ENCODE measurements at regions not wholly inside any gene's neighbourhood (a gene's known extent, or its start where the extent isn't known, plus 50 kb on each side); places are given as distances from the start of the nearest gene placed in this dataset.

GRCh38 chr5:4662756-4663155 lies 477.4 kb upstream of the ADAMTS16 start (continued):
- no peak for TF ChIP-seq ETS1 (IDR thresholded peaks at IDR 0.05)
- TF ChIP-seq CTCF (conservative IDR thresholded peaks at IDR 0.05; ENCODE audit: low read depth in 2 of 2), result no peak
- TF ChIP-seq EZH2phosphoT487 (IDR thresholded peaks at IDR 0.05; ENCODE audit: unreplicated experiment), result no peak
- no peak for TF ChIP-seq CREB1 (CRISPR knock-in tag; IDR thresholded peaks at IDR 0.05; ENCODE audit: low read depth)
- TF ChIP-seq EZH2 (IDR thresholded peaks at IDR 0.05; ENCODE audit: low read depth, unreplicated experiment), result no peak

GRCh38 chr5:4665911-4666310 lies 474.2 kb upstream of the ADAMTS16 start:
- H3K36me3 ChIP-seq (ENCODE audit: insufficient read depth), result no peaks in the 10 kb centered on the region
- H3K4me3 ChIP-seq, result no peak overlapping the region
- no peak for ATAC-seq
- H3K79me2 ChIP-seq (replicated peaks; ENCODE audit: insufficient read depth), result no peaks in the 10 kb centered on the region
- H3K27me3 ChIP-seq (ENCODE audit: insufficient read depth), result no peaks in the 10 kb centered on the region
- Mint-ChIP-seq H3K36me3 (ENCODE audit: low read depth) (no peaks in the 10 kb centered on the region), H3K4me3 (no peak overlapping the region), H3K27me3 (ENCODE audit: insufficient read depth, low read depth, poor library complexity) (peaks cover 7% of the 10 kb centered on the region), H3K4me1 (no peaks in the 10 kb centered on the region), H3K27ac (no peak overlapping the region), H3K9me3 (no peaks in the 10 kb centered on the region; the same call in 2 of the 3 replicates)
- no peaks in the 10 kb centered on the region for H3K4me1 ChIP-seq (ENCODE audit: insufficient read depth)
- H2AFZ ChIP-seq, result no peak overlapping the region
- no peak for DNase-seq (ENCODE audit: low spot score)
- H3K9me2 ChIP-seq (ENCODE audit: insufficient read depth), result 0 out of 2 replicates have a peak, but pooled peaks cover 3% of the 10 kb centered on the region
- no peak overlapping the region for H3K27ac ChIP-seq (ENCODE audit: low read depth)
- no peaks in the 10 kb centered on the region for H3F3A ChIP-seq (replicated peaks; ENCODE audit: low read depth)
- no peaks in the 10 kb centered on the region for H4K20me1 ChIP-seq (replicated peaks; ENCODE audit: insufficient read depth)
- no peak overlapping the region for H3K4me2 ChIP-seq
- TF ChIP-seq JUNB (IDR thresholded peaks at IDR 0.05; ENCODE audit: unreplicated experiment) (no peak), ETS1 (IDR thresholded peaks at IDR 0.05) (no peak), EZH2 (IDR thresholded peaks at IDR 0.05; ENCODE audit: low read depth, unreplicated experiment) (no peak), REST (IDR thresholded peaks at IDR 0.05; ENCODE audit: unreplicated experiment) (no peak), ZNF331 (CRISPR knock-in tag; IDR thresholded peaks at IDR 0.05; ENCODE audit: low read depth) (no peak), EZH2phosphoT487 (IDR thresholded peaks at IDR 0.05; ENCODE audit: unreplicated experiment) (no peak), POLR2AphosphoS5 (IDR thresholded peaks at IDR 0.05; ENCODE audit: low read depth) (no peak), ZNF114 (CRISPR knock-in tag; IDR thresholded peaks at IDR 0.05) (no peak), CTCF (conservative IDR thresholded peaks at IDR 0.05; ENCODE audit: low read depth in 2 of 2) (no peak), STAT1 (IDR thresholded peaks at IDR 0.05; ENCODE audit: unreplicated experiment) (no peak), CREB1 (CRISPR knock-in tag; IDR thresholded peaks at IDR 0.05; ENCODE audit: low read depth) (no peak)

Measured in GM23338 (cell line).